HepG2 (cell line): ENCODE measurements at regions not wholly inside any gene's neighbourhood (a gene's known extent, or its start where the extent isn't known, plus 50 kb on each side); places are given as distances from the start of the nearest gene placed in this dataset.

ENCODE experiments used
- ATAC-seq: fragments of 200-7000 bp; cut with Tn5 transposase; 3 replicates; pipeline ENCODE4 v1.9.1; 2020; ENCODE audit warnings: mild to moderate bottlenecking, moderate library complexity
- BruUV-seq: library from RNA; stranded (reverse); fragments of 400-500 nt; replicated peaks from 2 replicates; lab custom pipeline; 2021; lab: Mats Ljungman, UMichigan
- CTCF ChIA-PET: fragments of 300-600 bp; formaldehyde crosslinking; extraction: SDS; loops from one replicate; lab custom pipeline; 2021; ENCODE audit warnings: low total read pairs, inconsistent platforms, low intra/inter-chr PET ratio; lab: Yijun Ruan, JAX
- POLR2A ChIA-PET: fragments of 350-600 bp; sonication (Branson Sonifier 250); formaldehyde crosslinking; loops from one replicate; lab custom pipeline; 2020; ENCODE audit warnings: antibody characterized with exemption, inconsistent platforms; lab: Yijun Ruan, JAX
- DNase-seq: peaks from one replicate; pipeline ENCODE4 v3.0.0-alpha.2; 2015; ENCODE audit warnings: low spot score
- FAIRE-seq: peaks from 3 replicates; lab custom pipeline; 2011; peaks lifted over from hg19 to GRCh38; lab: Jason Lieb, UNC
- H2AFZ ChIP-seq: one replicate; pipeline ENCODE4 v1.6.1; 2011; ENCODE audit warnings: low read length, inconsistent platforms
- H3K27ac ChIP-seq: fragments of 300-600 bp; 3 replicates; pipeline ENCODE4 v1.8.0; 2011; ENCODE audit warnings: mixed run types, mild to moderate bottlenecking, mixed read lengths, low read length, inconsistent platforms; ENCODE audit not compliant: insufficient read depth; ENCODE audit errors: extremely low read length
- H3K27me3 ChIP-seq, 2 experiments: fragments of 200-600 bp in 1 of 2; 2 replicates in 1 of 2; 3 replicates in 1 of 2; pipeline versions ENCODE4 v1.6.0 to v1.8.0; 2011; ENCODE audit warnings: low read length in 2 of 2, mild to moderate bottlenecking in 2 of 2, moderate library complexity in 2 of 2, inconsistent platforms in 1 of 2; ENCODE audit not compliant: insufficient read depth in 2 of 2, control insufficient read depth in 1 of 2
- H3K36me3 ChIP-seq, 2 experiments: fragments of 200-600 bp in 1 of 2; replicated peaks in 1 of 2; 2 replicates in 1 of 2; 3 replicates in 1 of 2; pipeline versions ENCODE4 v1.5.1 to v1.8.0; 2011; ENCODE audit warnings: low read length in 2 of 2, inconsistent platforms in 1 of 2; ENCODE audit not compliant: insufficient read depth in 2 of 2, control insufficient read depth in 1 of 2
- H3K4me1 ChIP-seq: 2 replicates; pipeline ENCODE4 v1.5.1; 2012; ENCODE audit warnings: low read length, inconsistent platforms; ENCODE audit not compliant: insufficient read depth
- H3K4me2 ChIP-seq: 2 replicates; pipeline ENCODE4 v1.6.0; 2011; ENCODE audit warnings: low read depth, low read length, inconsistent platforms
- H3K4me3 ChIP-seq, 3 experiments: fragments of 200-600 bp in 1 of 3; sonication (generic), shearing (Covaris generic) in 1 of 3; replicated peaks in 1 of 3; 2 replicates each; pipeline ENCODE4 v1.5.1; 2011 to 2016; ENCODE audit warnings: low read length in 3 of 3, inconsistent platforms in 2 of 3, low read depth in 2 of 3, mild to moderate bottlenecking in 2 of 3, control low read depth in 1 of 3, mixed read lengths in 1 of 3; ENCODE audit not compliant: insufficient read depth in 1 of 3
- H3K79me2 ChIP-seq: one replicate; pipeline ENCODE4 v1.6.1; 2011; ENCODE audit warnings: low read length, inconsistent platforms; ENCODE audit not compliant: insufficient read depth
- H3K9ac ChIP-seq: 2 replicates; pipeline ENCODE4 v1.6.0; 2011; ENCODE audit warnings: mild to moderate bottlenecking, low read depth, low read length, inconsistent platforms; ENCODE audit not compliant: insufficient read depth
- H3K9me3 ChIP-seq: 2 replicates; pipeline ENCODE4 v1.5.1; 2012; ENCODE audit warnings: mild to moderate bottlenecking, low read length
- H4K20me1 ChIP-seq: 2 replicates; pipeline ENCODE4 v1.6.0; 2011; ENCODE audit warnings: inconsistent platforms, mild to moderate bottlenecking, low read length, moderate library complexity; ENCODE audit not compliant: insufficient read depth
- AFF4 ChIP-seq: sonication (generic); formaldehyde crosslinking; IDR thresholded peaks from 2 replicates; pipeline ENCODE4 v1.4.0; 2020; ENCODE audit warnings: missing genetic modification reagents
- ATF4 ChIP-seq, 2 experiments: fragments of 450-650 bp in 1 of 2; sonication (generic) in 1 of 2; formaldehyde crosslinking; IDR thresholded peaks; 2 replicates each; pipeline versions ENCODE4 v1.5.0 to v1.8.0; 2020 to 2022; ENCODE audit warnings: mild to moderate bottlenecking in 1 of 2, missing genetic modification reagents in 1 of 2
- MIXL1 ChIP-seq: IDR thresholded peaks from 2 replicates; pipeline ENCODE4 v1.6.1; 2016
- RBM22 ChIP-seq: fragments of 200-400 bp; formaldehyde crosslinking; optimal IDR thresholded peaks from 2 replicates; pipeline ENCODE3; 2017; ENCODE audit warnings: mild to moderate bottlenecking, low read length, moderate library complexity
- SKIL ChIP-seq: sonication (generic); formaldehyde crosslinking; IDR thresholded peaks from 2 replicates; pipeline ENCODE4 v1.8.0; 2022; ENCODE audit warnings: missing genetic modification reagents, mild to moderate bottlenecking, moderate library complexity, borderline replicate concordance
- SMC3 ChIP-seq: IDR thresholded peaks from 2 replicates; pipeline ENCODE4 v1.6.1; 2011; ENCODE audit warnings: low read length, improper control_type of control experiment
- STAG1 ChIP-seq: sonication (generic); formaldehyde crosslinking; IDR thresholded peaks from 2 replicates; pipeline ENCODE4 v1.4.0; 2020; ENCODE audit warnings: missing genetic modification reagents
- ZBTB42 ChIP-seq: sonication (generic); formaldehyde crosslinking; IDR thresholded peaks from 2 replicates; pipeline ENCODE4 v1.5.0; 2020; ENCODE audit warnings: mild to moderate bottlenecking, missing genetic modification reagents
- ZNF234 ChIP-seq: sonication (generic); formaldehyde crosslinking; conservative IDR thresholded peaks from 2 replicates; pipeline ENCODE4 v1.5.1; 2020; ENCODE audit warnings: mild to moderate bottlenecking, missing genetic modification reagents
- ZNF263 ChIP-seq: sonication (generic); formaldehyde crosslinking; IDR thresholded peaks from 2 replicates; pipeline ENCODE4 v1.4.0; 2020; ENCODE audit warnings: missing genetic modification reagents
- ZNF430 ChIP-seq: sonication (generic); formaldehyde crosslinking; IDR thresholded peaks from 2 replicates; pipeline ENCODE4 v1.9.0; 2021; ENCODE audit warnings: mild to moderate bottlenecking, missing genetic modification reagents
- ZNF678 ChIP-seq: sonication (generic); formaldehyde crosslinking; IDR thresholded peaks from 2 replicates; pipeline ENCODE4 v1.4.0; 2020; ENCODE audit warnings: mild to moderate bottlenecking, missing genetic modification reagents
- ZNF878 ChIP-seq: sonication (generic); formaldehyde crosslinking; IDR thresholded peaks from 2 replicates; pipeline ENCODE4 v1.8.1; 2023; ENCODE audit warnings: mild to moderate bottlenecking, missing genetic modification reagents, moderate library complexity
- WGBS: methylation state at CpG from one replicate; pipeline ENCODE4 v1.1.6; 2017; ENCODE audit warnings: low lambda C conversion rate; 5-methylcytosine and 5-hydroxymethylcytosine counted together
- in situ Hi-C: cut with HindIII; loops from 2 replicates; pipeline ENCODE4 v1.10.0; 2017; ENCODE audit warnings: low pct_unique_long_range_greater_than_20kb; ENCODE audit not compliant: extremely low pct_ligation_motif_present
- intact Hi-C: fragments of 100-400 bp; cut with micrococcal nuclease; formaldehyde crosslinking; loops from one replicate; pipeline ENCODE4 v1.10.0; 2022; ENCODE audit not compliant: unreplicated experiment

GRCh38 chr5:92237896-92238295 lies 854.8 kb upstream of the ARRDC3 start (continued):
- TF ChIP-seq ZNF878 (CRISPR knock-in tag) (no peak), ZNF430 (CRISPR knock-in tag) (no peak), RBM22 (no peak), SKIL (CRISPR knock-in tag) (no peak), ZNF678 (CRISPR knock-in tag) (no peak), MIXL1 (CRISPR knock-in tag) (no peak), ATF4 (CRISPR knock-in tag; IDR thresholded peaks at IDR 0.05) (no peak), ZNF234 (no peak)

- CTCF ChIA-PET = interaction anchor here (0.5 kb wide), 1 partner anchor 722 kb away, joined by 3 read pairs; no protein-coding TSS in a partner anchor
- H3K36me3 ChIP-seq = no peaks in the 10 kb centered on the region
- no peak overlapping the region for H3K27ac ChIP-seq
- intact Hi-C loops = no loop called here
- in situ Hi-C loops = no loop called here
- no peak for TF ChIP-seq ZNF263 (CRISPR knock-in tag)
- no peak for TF ChIP-seq ZBTB42 (CRISPR knock-in tag)
- peak; percentile 40; the same call in 1 of the 2 replicates for TF ChIP-seq STAG1
- no peak for TF ChIP-seq AFF4 (CRISPR knock-in tag)
- peak; percentile 27; the same call in 1 of the 2 replicates for TF ChIP-seq SMC3
- ATAC-seq = peak; percentile 65
- H3K9me3 ChIP-seq = peaks cover 22% of the 10 kb centered on the region
- H2AFZ ChIP-seq = no peak overlapping the region
- H4K20me1 ChIP-seq = no peaks in the 10 kb centered on the region
- POLR2A ChIA-PET = no interaction called here
- H3K79me2 ChIP-seq = no peaks in the 10 kb centered on the region
- WGBS = no CpG with 5 or more reads among the region's 1 CpG
- no TSS peak for BruUV-seq
- no peaks in the 10 kb centered on the region for H3K4me1 ChIP-seq
- FAIRE-seq = no peak
- H3K27me3 ChIP-seq = no peaks in the 10 kb centered on the region
- H3K4me2 ChIP-seq = no peak overlapping the region
- H3K9ac ChIP-seq = no peak overlapping the region
- DNase-seq = no peak
- H3K4me3 ChIP-seq = no peak overlapping the region
Measured at GRCh38 chr5:92222449-92222848, 839.3 kb upstream of the ARRDC3 start.
